ENCODE measurements at regions not wholly inside any gene's neighbourhood (a gene's known extent, or its start where the extent isn't known, plus 50 kb on each side); places are given as distances from the start of the nearest gene placed in this dataset.

DNA sequence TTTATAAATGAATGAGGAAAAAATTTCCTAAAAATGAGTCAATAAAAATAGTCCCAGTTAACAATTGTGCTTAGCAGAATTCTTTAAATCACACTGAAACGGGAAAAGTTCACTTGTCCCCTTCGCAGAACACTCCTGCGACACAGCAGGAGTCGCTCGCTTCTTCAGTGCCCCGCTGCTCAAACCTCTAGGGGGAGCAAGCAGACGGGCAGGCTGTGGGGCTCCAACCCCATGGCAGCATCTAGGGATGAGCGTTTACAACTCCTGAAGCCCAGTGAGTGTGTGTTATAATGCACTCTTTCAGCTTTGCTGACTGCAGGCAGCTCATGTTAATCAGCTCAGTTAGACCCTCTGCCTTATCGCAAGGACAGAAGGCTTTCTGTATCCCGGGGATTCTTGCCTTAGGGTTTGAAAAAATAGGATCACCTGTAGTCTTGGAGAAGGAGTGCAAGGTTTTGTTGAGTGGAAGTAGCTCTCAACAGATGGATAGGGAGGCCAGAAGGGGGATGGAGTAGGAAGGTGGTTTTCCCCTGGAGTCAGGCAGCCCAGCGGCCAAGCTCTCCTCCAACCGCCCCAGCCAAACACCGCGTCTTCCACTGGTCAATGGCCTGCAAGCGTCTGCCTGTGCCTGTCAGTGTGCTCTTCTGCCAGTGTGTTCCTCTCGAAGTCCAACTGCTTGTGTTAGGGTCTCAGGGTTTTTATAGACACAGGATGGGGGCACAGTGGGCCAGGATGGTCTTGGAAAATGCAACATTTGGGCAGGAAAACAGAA is 1977.7 kb upstream of the LRRTM1 start:
- TF ChIP-seq, protein P1, sequence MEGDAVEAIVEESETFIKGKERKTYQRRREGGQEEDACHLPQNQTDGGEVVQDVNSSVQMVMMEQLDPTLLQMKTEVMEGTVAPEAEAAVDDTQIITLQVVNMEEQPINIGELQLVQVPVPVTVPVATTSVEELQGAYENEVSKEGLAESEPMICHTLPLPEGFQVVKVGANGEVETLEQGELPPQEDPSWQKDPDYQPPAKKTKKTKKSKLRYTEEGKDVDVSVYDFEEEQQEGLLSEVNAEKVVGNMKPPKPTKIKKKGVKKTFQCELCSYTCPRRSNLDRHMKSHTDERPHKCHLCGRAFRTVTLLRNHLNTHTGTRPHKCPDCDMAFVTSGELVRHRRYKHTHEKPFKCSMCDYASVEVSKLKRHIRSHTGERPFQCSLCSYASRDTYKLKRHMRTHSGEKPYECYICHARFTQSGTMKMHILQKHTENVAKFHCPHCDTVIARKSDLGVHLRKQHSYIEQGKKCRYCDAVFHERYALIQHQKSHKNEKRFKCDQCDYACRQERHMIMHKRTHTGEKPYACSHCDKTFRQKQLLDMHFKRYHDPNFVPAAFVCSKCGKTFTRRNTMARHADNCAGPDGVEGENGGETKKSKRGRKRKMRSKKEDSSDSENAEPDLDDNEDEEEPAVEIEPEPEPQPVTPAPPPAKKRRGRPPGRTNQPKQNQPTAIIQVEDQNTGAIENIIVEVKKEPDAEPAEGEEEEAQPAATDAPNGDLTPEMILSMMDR (IDR thresholded peaks at IDR 0.05) = no peak

DNA sequence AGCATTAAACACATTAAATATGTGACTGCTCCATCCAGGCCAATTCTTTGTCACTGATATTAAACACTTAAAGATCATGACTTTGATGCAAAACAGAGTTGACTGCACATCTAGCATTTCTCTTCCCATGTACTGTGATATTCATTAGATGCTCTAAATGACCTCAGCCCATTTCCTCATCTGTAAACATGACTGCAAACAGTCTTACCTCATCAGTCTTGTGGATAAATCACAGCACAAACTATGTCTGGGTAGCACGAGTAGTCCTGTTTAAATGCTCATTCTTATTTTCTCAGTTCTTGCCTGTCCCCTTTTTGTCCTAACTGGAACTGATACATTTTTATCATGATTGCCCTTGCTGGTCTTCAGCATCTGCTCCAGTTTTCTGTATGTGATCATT is 1974.8 kb upstream of the LRRTM1 start:
- TF ChIP-seq, protein P1 (IDR thresholded peaks at IDR 0.05) = no peak

DNA sequence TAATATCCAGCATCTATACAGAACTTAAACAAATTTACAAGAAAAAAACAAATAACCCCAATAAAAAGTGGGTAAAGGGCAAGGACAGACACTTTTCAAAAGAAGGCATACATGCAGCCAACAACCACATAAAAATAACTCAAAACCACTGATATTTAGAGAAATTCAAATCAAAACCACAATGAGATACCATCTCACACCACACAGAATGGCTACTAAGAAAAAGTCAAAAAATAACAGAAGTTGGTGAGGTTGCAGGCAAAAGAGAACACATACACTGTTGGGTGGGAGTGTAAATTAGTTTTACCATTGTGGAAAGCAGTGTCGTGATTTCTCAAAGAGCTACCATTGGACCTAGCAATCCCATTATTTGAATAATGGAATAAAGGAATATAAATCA is 1973.9 kb upstream of the LRRTM1 start:
- TF ChIP-seq, protein P1 (IDR thresholded peaks at IDR 0.05) = no peak

DNA sequence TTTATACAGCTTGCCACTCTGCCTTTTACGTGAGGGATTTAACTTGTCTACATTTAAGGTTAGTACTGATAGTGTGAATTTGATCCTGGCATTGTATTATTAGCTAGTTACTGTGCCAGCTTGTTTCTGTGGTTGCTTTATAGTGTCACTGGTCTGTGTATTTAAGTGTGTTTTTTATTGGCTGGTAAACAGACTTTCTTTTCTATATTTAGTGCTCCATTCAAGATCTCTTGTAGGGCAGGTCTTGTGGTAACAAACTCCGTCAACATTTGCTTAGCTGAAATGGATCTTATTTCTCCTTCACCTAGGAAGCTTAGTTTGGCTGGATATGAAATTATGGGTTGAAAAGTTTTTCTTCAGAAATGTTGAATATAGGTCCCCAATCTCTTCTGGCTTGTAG is 1971.0 kb upstream of the LRRTM1 start:
- TF ChIP-seq, protein P1 (IDR thresholded peaks at IDR 0.05) = no peak

DNA sequence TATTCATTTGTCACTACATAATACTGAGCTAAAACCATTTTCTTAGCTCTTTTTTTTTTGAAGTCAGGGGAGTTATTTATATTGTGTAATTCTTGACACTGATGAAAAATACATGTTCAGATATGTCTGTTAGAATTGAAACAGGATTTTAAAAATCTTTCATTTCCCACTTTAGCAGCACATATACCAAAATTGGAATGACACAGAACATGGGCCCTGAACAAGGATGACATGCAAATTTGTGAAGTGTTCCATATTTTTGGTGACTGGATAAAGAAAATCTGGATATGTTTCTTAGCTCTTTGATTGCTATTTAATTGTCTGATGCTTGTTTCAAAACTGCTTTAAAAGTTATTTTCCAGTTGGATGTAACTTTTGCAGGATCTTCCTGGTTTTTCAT is 1963.9 kb upstream of the LRRTM1 start:
- TF ChIP-seq, protein P1 (IDR thresholded peaks at IDR 0.05) = no peak

DNA sequence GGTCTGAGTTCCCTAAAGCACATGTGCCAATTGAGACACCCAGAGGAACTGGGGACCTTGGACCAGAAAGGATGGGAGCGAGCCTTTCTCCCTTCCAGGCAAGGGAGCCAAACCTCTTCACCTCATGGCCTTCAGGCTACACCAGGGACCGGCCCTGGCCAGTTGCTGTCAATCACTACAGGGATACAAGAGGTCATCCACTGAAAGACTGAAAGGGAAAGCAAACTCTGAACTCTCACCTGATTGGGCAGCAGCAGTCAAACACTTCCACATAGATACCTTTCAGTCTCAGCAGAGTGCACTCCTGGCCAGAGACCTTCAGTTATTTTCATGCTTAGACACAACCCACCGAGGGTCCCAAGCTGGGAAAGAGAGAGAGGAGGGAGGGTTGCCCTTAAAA is 1956.0 kb upstream of the LRRTM1 start:
- TF ChIP-seq, protein P1 (IDR thresholded peaks at IDR 0.05) = no peak

DNA sequence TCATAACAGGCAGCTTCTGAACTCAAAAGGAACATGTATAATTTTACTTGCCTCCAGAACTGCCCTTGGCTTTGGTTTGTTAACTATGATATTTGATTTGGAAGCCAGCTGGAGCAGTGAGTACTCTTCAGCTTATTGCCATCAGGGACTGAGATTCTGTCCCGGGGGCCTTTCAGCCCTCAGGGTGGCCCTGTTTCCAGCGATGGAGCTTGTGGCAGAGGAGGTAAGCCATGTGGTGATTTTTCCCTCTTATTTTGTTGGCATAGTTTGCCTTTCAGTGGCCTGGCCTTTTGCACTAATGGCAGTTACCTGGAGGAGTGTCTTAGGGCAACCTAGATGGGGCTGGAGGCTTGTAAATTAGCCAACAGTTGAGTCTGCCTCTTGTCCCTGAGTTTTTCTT is 1955.0 kb upstream of the LRRTM1 start:
- TF ChIP-seq, protein P1 (IDR thresholded peaks at IDR 0.05) = no peak
